ENCODE measurements at regions not wholly inside any gene's neighbourhood (a gene's known extent, or its start where the extent isn't known, plus 50 kb on each side); places are given as distances from the start of the nearest gene placed in this dataset.

DNA sequence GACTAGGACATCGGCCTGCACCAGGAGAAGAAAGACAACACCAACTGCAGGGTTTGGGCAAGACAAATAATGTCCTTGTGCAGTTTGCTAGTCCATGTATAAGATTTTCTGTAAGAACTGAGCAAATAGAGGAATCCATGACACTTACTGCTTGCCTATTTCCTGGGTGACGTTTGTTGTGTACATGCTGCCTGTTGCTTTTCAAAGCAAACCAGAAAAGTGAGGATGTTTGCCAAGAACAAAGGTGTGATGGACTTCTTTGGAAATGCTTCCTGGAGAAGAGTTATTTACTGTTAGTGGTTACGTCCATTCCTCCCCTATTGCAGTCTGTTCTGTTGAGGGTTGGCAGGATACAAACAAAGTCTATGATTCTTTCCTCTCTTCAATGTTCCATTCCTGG is 126.5 kb downstream of the CASP12 start:
- TF ChIP-seq EZH2phosphoT487 (IDR thresholded peaks at IDR 0.05; ENCODE audit: borderline replicate concordance, low read length) = no peak
- no peak for TF ChIP-seq EZH2 (IDR thresholded peaks at IDR 0.05; ENCODE audit: low read length, unreplicated experiment)

Measured in PC-3 (cell line).